ENCODE measurements at regions not wholly inside any gene's neighbourhood (a gene's known extent, or its start where the extent isn't known, plus 50 kb on each side); places are given as distances from the start of the nearest gene placed in this dataset.

GRCh38 chr6:164838068-164838615 lies 471.3 kb downstream of the C6orf118 start:
- DNase-seq (ENCODE audit: low read depth): no peak

GRCh38 chr6:164836486-164836885 lies 472.9 kb downstream of the C6orf118 start:
- DNase-seq (ENCODE audit: low read depth): no peak

GRCh38 chr6:164832410-164832809 lies 477.0 kb downstream of the C6orf118 start:
- no peak for DNase-seq (ENCODE audit: low read depth)

- DNase-seq (ENCODE audit: low read depth): no peak
Observed at GRCh38 chr6:164827537-164827936, 481.9 kb downstream of the C6orf118 start.

GRCh38 chr6:164826831-164827468 lies 482.5 kb downstream of the C6orf118 start:
- DNase-seq (ENCODE audit: low read depth): no peak

- no peak for DNase-seq (ENCODE audit: low read depth)
Observed at GRCh38 chr6:164825386-164825785, 484.0 kb downstream of the C6orf118 start.

GRCh38 chr6:164817662-164818061 lies 491.7 kb downstream of the C6orf118 start:
- no peak for DNase-seq (ENCODE audit: low read depth)

GRCh38 chr6:164812706-164813105 lies 496.7 kb downstream of the C6orf118 start:
- DNase-seq (ENCODE audit: low read depth): no peak

- no peak for DNase-seq (ENCODE audit: low read depth)
Observed at GRCh38 chr6:164807125-164807524, 502.3 kb downstream of the C6orf118 start.

GRCh38 chr6:164795056-164795815 lies 514.2 kb downstream of the C6orf118 start:
- no peak for DNase-seq (ENCODE audit: low read depth)

- DNase-seq (ENCODE audit: low read depth): no peak
Observed at GRCh38 chr6:164792666-164793065, 516.7 kb downstream of the C6orf118 start.

GRCh38 chr6:164791498-164791897 lies 517.9 kb downstream of the C6orf118 start:
- DNase-seq (ENCODE audit: low read depth): no peak

- DNase-seq (ENCODE audit: low read depth): no peak
Observed at GRCh38 chr6:164763788-164764187, 545.6 kb downstream of the C6orf118 start.

- DNase-seq (ENCODE audit: low read depth): no peak
Observed at GRCh38 chr6:164757451-164757850, 552.0 kb downstream of the C6orf118 start.

GRCh38 chr6:164756723-164757122 lies 552.7 kb downstream of the C6orf118 start:
- no peak for DNase-seq (ENCODE audit: low read depth)

- DNase-seq (ENCODE audit: low read depth): no peak
Observed at GRCh38 chr6:164756142-164756541, 553.3 kb downstream of the C6orf118 start.

GRCh38 chr6:164753517-164753916 lies 555.9 kb downstream of the C6orf118 start:
- no peak for DNase-seq (ENCODE audit: low read depth)

GRCh38 chr6:164751395-164751794 lies 558.0 kb downstream of the C6orf118 start:
- DNase-seq (ENCODE audit: low read depth): no peak

- DNase-seq (ENCODE audit: low read depth): no peak
Observed at GRCh38 chr6:164750128-164750527, 559.3 kb downstream of the C6orf118 start.

- DNase-seq (ENCODE audit: low read depth): peak; percentile 86
Observed at GRCh38 chr6:164749221-164750064, 560.0 kb downstream of the C6orf118 start.

GRCh38 chr6:164744301-164744700 lies 565.1 kb downstream of the C6orf118 start:
- DNase-seq (ENCODE audit: low read depth): no peak

- no peak for DNase-seq (ENCODE audit: low read depth)
Observed at GRCh38 chr6:164741938-164742451, 567.4 kb downstream of the C6orf118 start.

All from forelimb muscle (tissue), 1 donor.